Ammon's horn (tissue), 1 donor: ENCODE measurements at regions not wholly inside any gene's neighbourhood (a gene's known extent, or its start where the extent isn't known, plus 50 kb on each side); places are given as distances from the start of the nearest gene placed in this dataset.

Experiments
- DNase-seq: peaks from one replicate; pipeline ENCODE4 v3.0.0-alpha.2; 2016; ENCODE audit warnings: low spot score

DNA sequence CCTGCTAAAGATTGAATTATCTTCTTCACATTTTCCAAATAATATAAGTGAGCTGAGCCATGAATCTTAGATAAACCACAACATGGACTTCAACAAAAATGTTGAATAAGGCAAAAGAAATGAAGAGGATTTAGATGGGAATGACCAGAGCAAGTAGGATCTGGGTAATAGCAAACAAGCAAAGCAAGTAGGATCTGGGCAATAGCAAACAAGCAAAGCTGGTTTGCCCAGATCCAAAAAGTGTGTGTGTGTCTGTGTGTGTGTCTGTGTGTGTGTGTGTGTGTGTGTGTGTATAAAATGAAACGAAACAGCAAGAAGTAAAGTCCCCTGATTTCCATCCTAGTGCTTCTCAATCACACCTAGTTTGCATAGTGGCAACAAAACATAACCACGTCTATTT lies 549.1 kb downstream of the RERGL start:
- DNase-seq, result no peak

DNA sequence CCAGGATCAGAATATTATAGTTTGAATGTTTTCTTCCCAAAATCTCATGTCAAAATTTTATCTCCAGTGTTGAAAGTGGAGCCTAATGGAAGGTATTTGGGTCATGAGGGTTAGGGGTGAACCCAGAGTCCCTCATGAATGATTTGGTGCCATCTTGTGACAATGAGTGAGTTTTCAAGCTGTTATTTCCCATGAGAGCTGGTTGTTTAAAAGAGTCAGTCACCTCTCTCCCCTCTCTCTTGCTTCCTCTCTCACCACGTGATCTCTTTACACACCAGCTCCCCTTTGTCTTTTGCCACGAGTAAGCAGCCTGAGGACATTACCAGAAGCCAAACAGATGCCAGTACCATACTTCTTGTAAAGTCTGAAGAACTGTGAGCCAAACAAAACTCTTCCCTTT lies 561.6 kb downstream of the RERGL start:
- no peak for DNase-seq

- DNase-seq, result no peak
These were observed 563.0 kb downstream of the RERGL start for GRCh38 chr12:17527021-17527420.

DNA sequence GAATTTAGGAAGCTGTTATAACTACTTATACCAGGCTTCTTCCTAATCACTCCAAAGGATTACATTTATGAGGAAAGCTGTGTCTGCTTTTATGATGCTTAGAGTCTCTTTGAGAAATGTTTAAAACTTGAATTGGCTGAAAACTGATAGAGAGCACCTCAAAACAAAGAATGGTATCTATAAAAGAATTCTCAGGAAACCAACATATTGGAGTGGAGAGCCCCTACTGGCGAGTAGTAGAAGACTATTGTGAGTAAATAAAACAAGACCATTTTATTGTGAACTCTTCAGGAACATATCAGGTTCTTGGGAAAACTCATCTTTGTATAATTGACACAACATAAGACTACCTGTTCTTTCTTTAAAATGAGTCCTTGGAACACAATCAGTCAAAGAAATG lies 578.6 kb downstream of the RERGL start:
- no peak for DNase-seq

- DNase-seq, result no peak
These were observed 582.7 kb downstream of the RERGL start for GRCh38 chr12:17507336-17507735.

GRCh38 chr12:17503742-17504141 lies 586.3 kb downstream of the RERGL start:
- no peak for DNase-seq

DNA sequence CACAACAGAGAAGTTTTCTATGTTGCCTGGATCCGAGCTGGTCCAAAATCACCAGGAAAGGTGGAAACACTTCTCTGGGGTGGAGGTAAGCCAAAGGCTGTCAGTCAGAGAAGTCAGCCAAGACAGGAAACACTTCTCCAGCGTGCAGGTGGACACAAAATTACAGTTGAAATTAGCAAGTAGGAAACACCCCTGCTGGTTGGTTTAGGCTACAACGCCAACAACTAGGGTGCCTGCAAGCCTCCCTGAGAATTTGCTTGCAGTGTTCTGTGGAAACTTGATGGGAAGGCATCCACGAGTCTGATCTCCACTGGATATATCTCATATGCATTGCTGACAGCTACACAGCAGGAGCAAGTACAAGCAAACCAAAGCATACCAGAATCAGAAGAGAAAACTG lies 600.5 kb downstream of the RERGL start:
- no peak for DNase-seq

- no peak for DNase-seq
These were observed 610.9 kb downstream of the RERGL start for GRCh38 chr12:17478908-17479673.

- DNase-seq, result no peak
These were observed 619.5 kb downstream of the RERGL start for GRCh38 chr12:17470460-17470859.

DNA sequence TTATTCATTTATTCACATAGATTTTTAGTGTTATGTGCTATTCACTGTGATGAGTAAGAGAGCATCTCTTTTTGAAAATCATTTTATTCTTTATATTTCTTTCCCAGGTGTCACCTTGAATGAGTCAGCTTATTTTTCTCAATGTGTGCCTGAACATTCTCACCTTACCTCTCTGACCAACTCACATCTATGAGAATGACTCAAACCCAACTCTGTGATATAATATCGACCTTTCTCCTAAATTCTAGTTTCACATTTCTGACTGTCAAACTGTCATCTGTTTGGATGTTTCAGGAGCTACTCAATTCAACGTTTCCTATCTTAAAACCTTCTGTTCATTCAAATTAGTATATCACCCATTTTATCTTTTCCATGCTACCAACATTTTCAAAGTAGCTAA lies 630.8 kb downstream of the RERGL start:
- DNase-seq, result no peak

- DNase-seq, result no peak
These were observed 633.5 kb downstream of the RERGL start for GRCh38 chr12:17456486-17456885.

- no peak for DNase-seq
These were observed 651.9 kb downstream of the RERGL start for GRCh38 chr12:17438141-17438540.

DNA sequence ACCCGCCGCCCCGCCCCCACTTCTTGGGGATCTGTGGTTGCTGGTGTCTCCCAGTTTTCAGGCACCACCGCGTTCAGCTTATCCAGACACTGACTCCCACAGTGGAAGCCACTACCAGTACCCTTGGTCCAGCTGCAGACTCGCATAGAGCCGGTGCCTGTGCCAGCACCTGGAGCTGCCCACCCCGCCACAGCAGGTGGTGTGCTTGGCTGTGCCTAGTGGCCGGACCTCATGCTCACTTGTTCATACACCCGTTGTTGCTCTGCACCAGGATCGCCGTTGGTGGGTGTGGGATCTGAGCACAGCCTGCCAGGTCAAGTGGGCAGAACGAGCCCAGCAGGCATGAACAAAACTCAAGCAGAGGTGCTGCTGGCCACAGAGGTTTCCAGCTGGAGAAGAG lies 673.2 kb downstream of the RERGL start:
- DNase-seq, result no peak

DNA sequence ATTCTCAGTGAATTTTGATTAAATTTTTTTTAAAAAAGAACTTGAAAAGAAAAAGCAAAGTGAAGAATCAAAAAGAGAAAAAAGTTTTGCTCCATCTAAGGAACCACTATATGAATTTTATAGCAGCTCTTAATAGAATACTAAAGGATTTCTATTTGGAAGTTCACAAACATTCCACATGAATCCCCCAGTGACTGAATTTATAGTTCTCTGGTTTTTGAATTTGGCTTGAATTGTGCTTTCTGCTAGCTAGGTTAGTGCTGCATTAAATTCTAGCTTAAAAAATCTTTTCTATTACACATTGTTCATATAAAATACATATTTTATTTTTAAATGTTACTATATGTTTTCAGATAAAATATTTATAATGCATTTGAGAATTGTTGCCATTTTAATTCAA lies 675.4 kb downstream of the RERGL start:
- no peak for DNase-seq

- DNase-seq, result no peak
These were observed 678.3 kb downstream of the RERGL start for GRCh38 chr12:17411662-17412061.

GRCh38 chr12:17388679-17389078 lies 701.3 kb downstream of the RERGL start:
- no peak for DNase-seq

DNA sequence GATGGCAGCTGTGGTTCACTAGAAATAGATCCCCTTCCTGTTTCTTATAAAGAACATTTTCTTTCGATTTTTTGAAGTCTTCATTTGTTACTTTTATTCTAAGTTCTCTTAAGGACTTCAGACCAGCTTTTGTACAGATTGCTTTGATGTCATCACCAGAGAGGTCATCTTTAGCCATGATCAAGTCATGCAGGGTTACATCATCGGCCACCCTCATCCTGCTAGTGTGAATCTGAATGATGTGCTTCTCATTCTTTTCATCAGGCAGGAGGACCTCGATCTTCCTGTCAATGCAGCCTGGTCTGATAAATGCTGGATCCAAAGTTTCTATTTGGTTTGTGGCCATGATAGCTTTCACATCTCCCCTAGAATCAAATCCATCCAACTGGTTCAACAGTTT lies 706.7 kb downstream of the RERGL start:
- no peak for DNase-seq

DNA sequence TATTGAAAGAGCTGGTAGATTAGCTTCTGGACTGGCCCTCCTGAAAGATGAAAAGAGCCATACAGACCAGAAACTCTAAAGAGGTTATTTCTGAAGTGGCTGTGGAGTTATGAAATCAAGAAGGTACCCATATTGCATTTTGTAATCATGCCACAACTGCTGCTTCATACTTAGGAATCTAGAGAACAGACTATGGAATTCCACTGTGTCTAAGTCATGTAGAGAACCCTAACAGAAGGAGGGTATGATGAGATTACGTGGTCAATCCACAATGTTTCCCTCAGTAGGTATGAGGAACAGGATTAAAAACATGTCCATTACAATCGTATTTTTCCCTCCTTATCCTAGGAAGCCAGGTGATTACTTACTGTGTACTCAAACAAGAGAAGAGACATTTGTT lies 708.8 kb downstream of the RERGL start:
- no peak for DNase-seq

DNA sequence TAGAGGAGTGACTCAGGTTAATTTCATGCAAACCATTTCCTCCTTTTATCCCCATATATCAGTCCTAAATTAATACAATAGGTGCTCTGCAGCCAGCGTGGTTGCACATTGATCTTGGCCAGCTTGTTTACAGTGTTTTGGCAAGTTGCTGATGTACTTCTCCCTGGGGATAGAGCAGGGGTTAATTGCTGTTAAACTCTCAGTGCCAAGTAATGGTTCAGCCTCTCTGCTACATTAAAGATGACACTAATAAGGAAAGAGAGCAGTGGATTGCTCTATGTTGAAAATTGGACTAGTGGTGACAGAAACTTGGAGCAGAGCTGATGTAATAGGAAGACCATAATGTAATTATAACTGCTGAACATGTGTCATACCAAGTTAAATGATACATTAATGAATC lies 717.5 kb downstream of the RERGL start:
- no peak for DNase-seq

DNA sequence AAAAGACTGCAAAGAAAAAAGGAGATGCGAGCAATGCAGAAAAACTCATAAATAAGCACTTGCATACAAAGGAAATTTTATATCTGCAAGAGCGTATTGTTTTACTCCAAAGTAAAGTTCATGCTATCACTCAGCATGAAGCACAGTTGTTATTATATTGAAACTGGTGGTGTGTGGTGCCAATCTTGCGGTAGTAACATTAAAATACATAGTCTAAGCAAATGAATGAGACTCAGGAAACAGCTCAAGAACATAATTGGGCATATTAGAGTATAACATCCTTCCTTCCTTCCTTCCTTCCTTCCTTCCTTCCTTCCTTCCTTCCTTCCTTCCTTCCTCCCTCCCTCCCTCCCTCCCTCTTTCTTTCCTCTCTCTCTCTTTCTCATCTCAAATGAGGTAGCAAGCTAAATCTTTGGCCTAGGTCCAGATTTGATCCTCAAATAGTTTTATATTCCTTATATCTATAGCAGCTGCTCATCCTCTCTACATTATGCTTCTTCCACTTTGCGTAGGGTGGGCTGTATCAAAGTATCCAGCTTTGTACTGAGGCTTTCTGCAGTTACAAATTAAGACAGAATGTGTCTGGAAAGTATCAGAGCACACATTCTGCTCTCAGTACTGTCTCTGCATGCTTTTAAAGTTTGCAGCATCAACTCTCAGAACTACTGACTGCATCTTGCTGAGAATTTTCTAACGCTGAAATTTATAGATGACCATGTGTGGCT lies 718.3 kb downstream of the RERGL start:
- DNase-seq, result peak; percentile 9

- DNase-seq, result no peak
These were observed 719.4 kb downstream of the RERGL start for GRCh38 chr12:17370621-17371020.

DNA sequence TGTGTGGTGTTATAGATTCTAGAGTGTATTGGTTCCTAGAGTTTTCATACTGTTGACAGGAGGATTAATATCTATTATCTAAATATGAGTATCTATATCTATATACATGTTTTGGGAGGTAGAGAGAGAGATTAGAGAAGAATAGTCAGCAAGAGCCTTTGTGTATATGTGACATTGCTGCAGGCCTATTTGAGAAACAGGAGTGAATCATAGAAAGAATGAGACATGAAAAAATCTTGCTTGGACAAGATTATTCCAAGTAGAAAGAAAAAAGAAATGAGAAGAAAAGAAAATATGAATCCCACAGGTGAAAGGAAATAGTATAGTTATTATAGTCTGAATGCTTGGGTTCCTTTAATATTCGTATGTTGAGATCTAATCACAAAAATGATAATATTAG lies 720.4 kb downstream of the RERGL start:
- no peak for DNase-seq

GRCh38 chr12:17361224-17361623 lies 728.8 kb downstream of the RERGL start:
- DNase-seq, result no peak

DNA sequence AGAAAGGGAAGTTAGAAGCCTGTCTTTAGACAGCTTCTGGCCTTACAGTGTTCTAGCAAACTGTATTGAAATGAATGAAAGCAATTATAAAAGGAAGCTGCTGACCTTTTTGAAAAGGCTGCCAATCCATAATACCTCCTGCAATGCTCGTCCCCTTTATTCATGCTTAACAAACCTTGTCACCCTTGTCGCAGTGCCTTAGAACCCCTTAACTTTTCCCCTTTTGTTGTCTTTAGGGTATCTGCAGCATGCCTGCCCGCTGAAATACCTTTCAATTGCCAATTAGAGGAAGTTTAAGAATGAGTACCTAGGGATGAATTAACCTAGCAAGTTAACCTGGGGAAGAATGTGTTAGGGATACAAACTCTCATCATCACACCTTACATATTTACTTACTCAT lies 731.2 kb downstream of the RERGL start:
- no peak for DNase-seq
